WI38 (cell line): ENCODE measurements at regions not wholly inside any gene's neighbourhood (a gene's known extent, or its start where the extent isn't known, plus 50 kb on each side); places are given as distances from the start of the nearest gene placed in this dataset.

Experiments used
- H3K4me3 ChIP-seq: 2 replicates; pipeline ENCODE4 v1.5.1; 2011; ENCODE audit warnings: low read depth, mild to moderate bottlenecking, control low read depth, low read length
- CTCF ChIP-seq: IDR thresholded peaks from 2 replicates; pipeline ENCODE4 v1.5.1; 2012; ENCODE audit warnings: low read depth, mild to moderate bottlenecking, control low read depth, low read length

GRCh38 chr6:150764334-150765066, 101.0 kb upstream of the MTHFD1L start:
- no peak for TF ChIP-seq CTCF
- no peak overlapping the region for H3K4me3 ChIP-seq

- H3K4me3 ChIP-seq, result no peak overlapping the region
- no peak for TF ChIP-seq CTCF
These were observed 100.3 kb upstream of the MTHFD1L start for GRCh38 chr6:150765067-150765764.

- TF ChIP-seq CTCF, result no peak
- H3K4me3 ChIP-seq, result no peak overlapping the region
These were observed 99.1 kb upstream of the MTHFD1L start for GRCh38 chr6:150766201-150766997.

GRCh38 chr6:150767161-150767560, 98.3 kb upstream of the MTHFD1L start:
- H3K4me3 ChIP-seq, result no peak overlapping the region
- TF ChIP-seq CTCF, result no peak

- TF ChIP-seq CTCF, result no peak
- no peak overlapping the region for H3K4me3 ChIP-seq
These were observed 97.9 kb upstream of the MTHFD1L start for GRCh38 chr6:150767571-150768018.

GRCh38 chr6:150770637-150771036, 94.9 kb upstream of the MTHFD1L start:
- TF ChIP-seq CTCF, result no peak

GRCh38 chr6:150773969-150774368, 91.5 kb upstream of the MTHFD1L start:
- TF ChIP-seq CTCF, result no peak
- H3K4me3 ChIP-seq, result no peak overlapping the region

More at GRCh38 chr6:150770637-150771036, 94.9 kb upstream of the MTHFD1L start:
- H3K4me3 ChIP-seq, result no peak overlapping the region
